SK-N-SH treated with all-trans-retinoic acid at 6 μM for 48 hours (cell line): ENCODE measurements at regions not wholly inside any gene's neighbourhood (a gene's known extent, or its start where the extent isn't known, plus 50 kb on each side); places are given as distances from the start of the nearest gene placed in this dataset.
A peak's percentile ranks its signal among the peaks of the same experiment; 100 is the strongest.

Experiments used
- ATAC-seq: fragments of 200-7000 bp; cut with Tn5 transposase; 3 replicates; pipeline ENCODE4 v1.9.1; 2020; ENCODE audit warnings: mild to moderate bottlenecking, moderate library complexity
- ARNTL ChIP-seq: fragments of 450-650 bp; formaldehyde crosslinking; IDR thresholded peaks from 2 replicates; pipeline ENCODE4 v1.5.0; 2020; ENCODE audit warnings: low read depth, mild to moderate bottlenecking, moderate library complexity, borderline replicate concordance
- BACH2 ChIP-seq: fragments of 250-450 bp; sonication (Bioruptor Pico); IDR thresholded peaks from 2 replicates; pipeline ENCODE4 v1.9.0; 2021; ENCODE audit warnings: mild to moderate bottlenecking, borderline replicate concordance
- CSDC2 ChIP-seq: fragments of 250-450 bp; sonication (Bioruptor Pico); IDR thresholded peaks from 2 replicates; pipeline ENCODE4 v1.5.0; 2020; ENCODE audit warnings: mild to moderate bottlenecking, moderate library complexity
- ESRRG ChIP-seq: fragments of 250-450 bp; sonication (Bioruptor Pico); IDR thresholded peaks from 2 replicates; pipeline ENCODE4 v1.6.1; 2021; ENCODE audit warnings: mild to moderate bottlenecking
- GLIS3 ChIP-seq: fragments of 250-450 bp; sonication (Bioruptor Pico); IDR thresholded peaks from 2 replicates; pipeline ENCODE4 v1.5.0; 2020; ENCODE audit warnings: mild to moderate bottlenecking, moderate library complexity
- ISL1 ChIP-seq: fragments of 250-450 bp; sonication (Bioruptor Pico); IDR thresholded peaks from 2 replicates; pipeline ENCODE4 v2.1.2; 2022; ENCODE audit warnings: mild to moderate bottlenecking, moderate library complexity
- OSR1 ChIP-seq: fragments of 250-450 bp; sonication (Bioruptor Pico); IDR thresholded peaks from 2 replicates; pipeline ENCODE4 v1.8.0; 2022; ENCODE audit warnings: moderate library complexity, mild to moderate bottlenecking, inconsistent platforms
- RARB ChIP-seq: fragments of 250-450 bp; sonication (Bioruptor Pico); IDR thresholded peaks from 2 replicates; pipeline ENCODE4 v1.8.0; 2021; ENCODE audit warnings: mild to moderate bottlenecking, moderate library complexity
- SNAI2 ChIP-seq: fragments of 250-450 bp; sonication (Bioruptor Pico); IDR thresholded peaks from 2 replicates; pipeline ENCODE4 v1.5.0; 2020; ENCODE audit warnings: mild to moderate bottlenecking, moderate library complexity
- TCF4 ChIP-seq: fragments of 250-450 bp; sonication (Bioruptor Pico); IDR thresholded peaks from 2 replicates; pipeline ENCODE4 v1.8.0; 2021; ENCODE audit warnings: mild to moderate bottlenecking, moderate library complexity, borderline replicate concordance
- TOX ChIP-seq: fragments of 250-450 bp; sonication (Bioruptor Pico); IDR thresholded peaks from 2 replicates; pipeline ENCODE4 v1.8.0; 2021; ENCODE audit warnings: mild to moderate bottlenecking, moderate library complexity, borderline replicate concordance
- ZC3H10 ChIP-seq: fragments of 250-450 bp; sonication (Bioruptor Pico); IDR thresholded peaks from 2 replicates; pipeline ENCODE4 v1.5.1; 2021; ENCODE audit warnings: mild to moderate bottlenecking, moderate library complexity
- ZFP3 ChIP-seq: fragments of 250-450 bp; sonication (Bioruptor Pico); IDR thresholded peaks from 2 replicates; pipeline ENCODE4 v1.5.0; 2020; ENCODE audit warnings: mild to moderate bottlenecking, moderate library complexity
- ZNF565 ChIP-seq: fragments of 450-650 bp; formaldehyde crosslinking; conservative IDR thresholded peaks from 2 replicates; pipeline ENCODE4 v1.5.0; 2020; ENCODE audit warnings: low read depth, mild to moderate bottlenecking, moderate library complexity
- ZNF8 ChIP-seq: fragments of 450-650 bp; formaldehyde crosslinking; IDR thresholded peaks from 2 replicates; pipeline ENCODE4 v1.5.0; 2020; ENCODE audit warnings: mild to moderate bottlenecking, moderate library complexity
- TF ChIP-seq, protein P1 (sequence below): fragments of 250-450 bp; sonication (Bioruptor Pico); IDR thresholded peaks from 2 replicates; pipeline ENCODE4 v1.8.0; 2021; ENCODE audit warnings: low read depth, mild to moderate bottlenecking, moderate library complexity, borderline replicate concordance
- TF ChIP-seq, protein P2 (sequence below): fragments of 250-450 bp; sonication (Bioruptor Pico); IDR thresholded peaks from 2 replicates; pipeline ENCODE4 v1.5.1; 2020; ENCODE audit warnings: low read depth, mild to moderate bottlenecking, moderate library complexity
- TF ChIP-seq, protein P3 (sequence below): fragments of 250-450 bp; sonication (Bioruptor Pico); IDR thresholded peaks from 2 replicates; pipeline ENCODE4 v1.8.0; 2020; ENCODE audit warnings: mild to moderate bottlenecking, moderate library complexity, borderline replicate concordance
- TF ChIP-seq, protein P4 (sequence below): fragments of 250-450 bp; sonication (Bioruptor Pico); IDR thresholded peaks from 2 replicates; pipeline ENCODE4 v1.5.0; 2020; ENCODE audit warnings: mild to moderate bottlenecking, moderate library complexity

DNA sequence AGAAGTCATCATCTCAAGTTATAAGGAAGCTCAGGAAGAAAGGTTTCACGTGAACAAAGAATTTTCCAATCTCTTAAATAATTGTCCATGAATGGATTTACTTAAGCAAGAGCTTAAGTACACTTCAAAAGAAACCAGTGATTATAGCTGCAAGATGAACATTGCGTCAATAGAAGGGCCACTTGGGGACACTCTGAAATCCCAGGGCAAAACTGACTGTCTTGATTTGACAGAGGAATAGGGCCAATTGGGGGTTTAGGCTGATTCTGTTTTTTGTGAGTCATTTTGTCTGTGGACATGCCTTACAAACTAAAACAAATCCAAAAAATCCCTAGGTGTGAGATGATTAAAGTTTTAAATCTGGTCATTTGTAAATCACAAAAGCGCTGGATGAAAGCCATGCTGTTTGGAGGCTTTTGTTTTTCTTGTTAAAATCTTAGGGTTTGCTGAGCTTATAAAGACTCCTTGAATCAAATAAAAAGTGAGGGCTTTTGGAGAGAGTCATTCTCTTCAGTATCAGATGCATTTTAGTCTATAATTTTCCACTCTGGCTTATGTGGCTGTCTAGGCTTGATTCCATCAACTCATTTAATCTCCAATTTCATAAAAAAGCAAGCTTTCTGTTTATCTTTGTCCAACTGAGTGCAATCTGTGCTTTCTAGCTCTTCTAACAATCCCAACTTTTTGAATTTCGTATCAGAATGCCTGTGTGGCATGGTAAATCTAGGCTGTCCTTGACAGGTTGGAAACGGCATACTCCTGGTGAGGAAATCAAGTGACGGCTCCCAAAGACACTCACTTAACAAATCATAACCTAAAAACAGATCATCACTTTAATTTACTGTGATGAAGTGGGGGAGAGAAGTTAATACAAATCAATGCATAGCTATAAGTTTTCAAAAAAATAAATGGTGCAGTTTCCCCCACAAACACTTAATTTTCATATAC lies 98.2 kb upstream of the SOX9 start:
- TF ChIP-seq, protein P1, sequence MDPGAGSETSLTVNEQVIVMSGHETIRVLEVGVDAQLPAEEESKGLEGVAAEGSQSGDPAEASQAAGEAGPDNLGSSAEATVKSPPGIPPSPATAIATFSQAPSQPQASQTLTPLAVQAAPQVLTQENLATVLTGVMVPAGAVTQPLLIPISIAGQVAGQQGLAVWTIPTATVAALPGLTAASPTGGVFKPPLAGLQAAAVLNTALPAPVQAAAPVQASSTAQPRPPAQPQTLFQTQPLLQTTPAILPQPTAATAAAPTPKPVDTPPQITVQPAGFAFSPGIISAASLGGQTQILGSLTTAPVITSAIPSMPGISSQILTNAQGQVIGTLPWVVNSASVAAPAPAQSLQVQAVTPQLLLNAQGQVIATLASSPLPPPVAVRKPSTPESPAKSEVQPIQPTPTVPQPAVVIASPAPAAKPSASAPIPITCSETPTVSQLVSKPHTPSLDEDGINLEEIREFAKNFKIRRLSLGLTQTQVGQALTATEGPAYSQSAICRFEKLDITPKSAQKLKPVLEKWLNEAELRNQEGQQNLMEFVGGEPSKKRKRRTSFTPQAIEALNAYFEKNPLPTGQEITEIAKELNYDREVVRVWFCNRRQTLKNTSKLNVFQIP: no peak
- TF ChIP-seq ZNF565 (CRISPR knock-in tag): no peak
- TF ChIP-seq, protein P2, sequence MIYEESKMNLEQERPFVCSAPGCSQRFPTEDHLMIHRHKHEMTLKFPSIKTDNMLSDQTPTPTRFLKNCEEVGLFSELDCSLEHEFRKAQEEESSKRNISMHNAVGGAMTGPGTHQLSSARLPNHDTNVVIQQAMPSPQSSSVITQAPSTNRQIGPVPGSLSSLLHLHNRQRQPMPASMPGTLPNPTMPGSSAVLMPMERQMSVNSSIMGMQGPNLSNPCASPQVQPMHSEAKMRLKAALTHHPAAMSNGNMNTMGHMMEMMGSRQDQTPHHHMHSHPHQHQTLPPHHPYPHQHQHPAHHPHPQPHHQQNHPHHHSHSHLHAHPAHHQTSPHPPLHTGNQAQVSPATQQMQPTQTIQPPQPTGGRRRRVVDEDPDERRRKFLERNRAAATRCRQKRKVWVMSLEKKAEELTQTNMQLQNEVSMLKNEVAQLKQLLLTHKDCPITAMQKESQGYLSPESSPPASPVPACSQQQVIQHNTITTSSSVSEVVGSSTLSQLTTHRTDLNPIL (CRISPR knock-in tag): no peak
- ATAC-seq: no peak

DNA sequence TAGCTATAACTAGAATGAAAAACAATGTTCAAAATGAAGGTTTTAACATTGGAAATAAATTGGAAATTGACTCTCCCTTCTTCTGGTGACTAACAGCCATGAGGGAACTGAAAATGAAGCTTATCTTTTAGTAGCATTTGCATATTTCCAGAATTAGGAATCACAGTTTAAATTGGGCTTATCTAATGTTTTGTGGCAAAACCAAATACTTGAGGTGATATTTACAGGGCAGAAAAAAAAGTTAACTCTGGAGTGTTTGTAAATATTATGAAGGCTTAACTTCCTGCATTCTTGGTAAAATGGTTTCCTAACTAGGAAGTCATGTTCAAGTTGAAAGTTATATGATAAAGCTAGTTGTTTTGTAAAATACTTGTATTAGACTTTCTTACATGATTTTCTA lies 96.4 kb upstream of the SOX9 start:
- TF ChIP-seq CSDC2 (CRISPR knock-in tag): no peak
- no peak for TF ChIP-seq RARB (CRISPR knock-in tag)
- TF ChIP-seq, protein P1: no peak
- TF ChIP-seq, protein P3, sequence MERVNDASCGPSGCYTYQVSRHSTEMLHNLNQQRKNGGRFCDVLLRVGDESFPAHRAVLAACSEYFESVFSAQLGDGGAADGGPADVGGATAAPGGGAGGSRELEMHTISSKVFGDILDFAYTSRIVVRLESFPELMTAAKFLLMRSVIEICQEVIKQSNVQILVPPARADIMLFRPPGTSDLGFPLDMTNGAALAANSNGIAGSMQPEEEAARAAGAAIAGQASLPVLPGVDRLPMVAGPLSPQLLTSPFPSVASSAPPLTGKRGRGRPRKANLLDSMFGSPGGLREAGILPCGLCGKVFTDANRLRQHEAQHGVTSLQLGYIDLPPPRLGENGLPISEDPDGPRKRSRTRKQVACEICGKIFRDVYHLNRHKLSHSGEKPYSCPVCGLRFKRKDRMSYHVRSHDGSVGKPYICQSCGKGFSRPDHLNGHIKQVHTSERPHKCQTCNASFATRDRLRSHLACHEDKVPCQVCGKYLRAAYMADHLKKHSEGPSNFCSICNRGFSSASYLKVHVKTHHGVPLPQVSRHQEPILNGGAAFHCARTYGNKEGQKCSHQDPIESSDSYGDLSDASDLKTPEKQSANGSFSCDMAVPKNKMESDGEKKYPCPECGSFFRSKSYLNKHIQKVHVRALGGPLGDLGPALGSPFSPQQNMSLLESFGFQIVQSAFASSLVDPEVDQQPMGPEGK (CRISPR knock-in tag): no peak
- TF ChIP-seq ZFP3 (CRISPR knock-in tag): no peak
- no peak for TF ChIP-seq ZC3H10
- no peak for TF ChIP-seq TCF4 (CRISPR knock-in tag)
- no peak for TF ChIP-seq ISL1
- no peak for ATAC-seq

DNA sequence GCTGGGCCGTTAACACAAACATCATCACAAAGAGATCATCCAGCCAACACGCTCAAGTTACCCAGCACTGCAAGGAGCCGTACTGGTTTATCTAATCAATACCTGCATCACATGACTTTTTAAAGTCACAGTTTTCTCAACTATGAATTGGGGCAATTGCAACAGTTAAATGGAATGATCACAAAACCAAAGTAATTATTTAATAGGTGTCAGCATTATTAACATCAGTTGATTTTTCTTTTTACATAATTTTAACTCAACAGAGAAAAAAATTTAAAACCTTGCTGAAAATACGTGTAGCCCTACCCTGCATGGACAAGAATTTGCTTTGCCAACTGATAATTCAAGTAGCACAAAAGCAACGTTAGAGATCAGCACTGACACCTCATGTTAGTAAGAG lies 95.7 kb upstream of the SOX9 start:
- TF ChIP-seq TOX (CRISPR knock-in tag): no peak
- no peak for TF ChIP-seq ISL1
- no peak for TF ChIP-seq ZNF8
- TF ChIP-seq ZNF565 (CRISPR knock-in tag): no peak
- ATAC-seq: no peak

DNA sequence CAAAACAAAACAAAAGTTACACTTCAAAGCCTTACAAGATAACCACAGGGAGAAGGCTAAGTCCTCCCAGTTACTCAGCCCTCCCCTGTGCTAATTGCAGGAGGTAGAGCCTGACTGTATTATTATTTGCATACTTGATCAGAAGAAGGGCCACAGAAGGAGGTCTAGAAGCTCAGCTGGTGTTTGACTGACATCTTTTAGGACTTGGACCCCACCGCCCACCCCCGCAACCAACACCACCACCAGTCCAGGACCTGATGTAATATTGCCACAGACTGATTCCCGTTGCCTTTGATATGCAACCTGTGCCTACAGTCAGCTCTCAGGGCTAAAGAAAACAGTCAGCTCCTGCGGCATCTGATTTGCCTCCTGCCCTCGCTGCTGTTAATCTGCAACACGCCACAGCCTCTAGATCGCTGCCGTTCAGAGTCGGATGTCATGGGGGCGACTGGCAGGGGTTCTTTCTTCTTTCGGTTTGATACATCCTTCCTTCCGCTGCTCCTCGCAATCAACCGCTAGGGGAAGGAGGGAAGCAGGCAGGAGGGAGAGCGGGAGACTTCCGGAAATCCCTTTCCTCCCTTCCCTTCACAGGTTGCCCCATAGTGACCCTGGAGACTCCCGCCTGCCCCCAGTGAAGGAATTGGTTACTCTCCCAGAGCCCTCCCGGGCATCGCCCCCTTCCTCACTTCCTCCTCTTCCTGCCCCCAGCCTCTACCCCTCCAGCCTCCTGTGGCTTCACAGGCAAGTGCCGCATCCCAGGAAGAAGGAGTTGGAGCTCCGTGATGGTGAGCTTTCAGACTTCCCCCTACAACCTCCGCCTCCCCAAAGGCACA lies 90.5 kb upstream of the SOX9 start:
- ATAC-seq: peak; percentile 90

More for the DNA sequence above, 90.5 kb upstream of the SOX9 start:
- TF ChIP-seq TCF4 (CRISPR knock-in tag): no peak
- TF ChIP-seq, protein P3 (CRISPR knock-in tag): no peak
- TF ChIP-seq ISL1: no peak
- TF ChIP-seq CSDC2 (CRISPR knock-in tag): no peak
- TF ChIP-seq, protein P4, sequence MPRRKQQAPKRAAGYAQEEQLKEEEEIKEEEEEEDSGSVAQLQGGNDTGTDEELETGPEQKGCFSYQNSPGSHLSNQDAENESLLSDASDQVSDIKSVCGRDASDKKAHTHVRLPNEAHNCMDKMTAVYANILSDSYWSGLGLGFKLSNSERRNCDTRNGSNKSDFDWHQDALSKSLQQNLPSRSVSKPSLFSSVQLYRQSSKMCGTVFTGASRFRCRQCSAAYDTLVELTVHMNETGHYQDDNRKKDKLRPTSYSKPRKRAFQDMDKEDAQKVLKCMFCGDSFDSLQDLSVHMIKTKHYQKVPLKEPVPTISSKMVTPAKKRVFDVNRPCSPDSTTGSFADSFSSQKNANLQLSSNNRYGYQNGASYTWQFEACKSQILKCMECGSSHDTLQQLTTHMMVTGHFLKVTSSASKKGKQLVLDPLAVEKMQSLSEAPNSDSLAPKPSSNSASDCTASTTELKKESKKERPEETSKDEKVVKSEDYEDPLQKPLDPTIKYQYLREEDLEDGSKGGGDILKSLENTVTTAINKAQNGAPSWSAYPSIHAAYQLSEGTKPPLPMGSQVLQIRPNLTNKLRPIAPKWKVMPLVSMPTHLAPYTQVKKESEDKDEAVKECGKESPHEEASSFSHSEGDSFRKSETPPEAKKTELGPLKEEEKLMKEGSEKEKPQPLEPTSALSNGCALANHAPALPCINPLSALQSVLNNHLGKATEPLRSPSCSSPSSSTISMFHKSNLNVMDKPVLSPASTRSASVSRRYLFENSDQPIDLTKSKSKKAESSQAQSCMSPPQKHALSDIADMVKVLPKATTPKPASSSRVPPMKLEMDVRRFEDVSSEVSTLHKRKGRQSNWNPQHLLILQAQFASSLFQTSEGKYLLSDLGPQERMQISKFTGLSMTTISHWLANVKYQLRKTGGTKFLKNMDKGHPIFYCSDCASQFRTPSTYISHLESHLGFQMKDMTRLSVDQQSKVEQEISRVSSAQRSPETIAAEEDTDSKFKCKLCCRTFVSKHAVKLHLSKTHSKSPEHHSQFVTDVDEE: no peak
- no peak for TF ChIP-seq ZC3H10
- no peak for TF ChIP-seq BACH2
- TF ChIP-seq ESRRG: no peak
- TF ChIP-seq SNAI2 (CRISPR knock-in tag): no peak
- TF ChIP-seq, protein P1: no peak
- TF ChIP-seq ARNTL (CRISPR knock-in tag): no peak
- TF ChIP-seq GLIS3 (CRISPR knock-in tag): no peak
- no peak for TF ChIP-seq OSR1 (CRISPR knock-in tag)
- TF ChIP-seq TOX (CRISPR knock-in tag): no peak
